ENCODE measurements at regions not wholly inside any gene's neighbourhood (a gene's known extent, or its start where the extent isn't known, plus 50 kb on each side); places are given as distances from the start of the nearest gene placed in this dataset.

DNA sequence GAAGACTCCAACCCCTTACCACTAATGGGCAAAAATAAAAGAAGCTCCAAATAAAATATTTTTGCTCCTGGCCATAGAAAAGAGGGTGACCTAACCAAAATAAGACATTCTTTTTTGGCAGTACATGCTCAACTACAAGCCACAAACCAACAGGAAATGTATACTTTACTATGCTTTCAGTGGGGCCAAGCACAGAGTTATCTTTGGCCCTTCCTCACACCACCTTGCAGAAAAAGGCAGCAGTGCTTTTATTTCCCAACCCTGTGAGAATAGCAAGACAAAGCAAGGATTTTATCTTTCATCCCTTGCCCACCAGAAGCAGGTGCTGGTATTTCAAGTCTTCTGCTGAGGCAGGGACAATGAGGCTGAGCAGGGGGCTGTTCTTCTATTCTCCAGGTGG is 1493.1 kb downstream of the CDH11 start:
- peaks cover 4% of the 10 kb centered on the region; the same call in 1 of the 2 replicates for H3K4me1 ChIP-seq (ENCODE audit: insufficient read depth, low read length)
- no peaks in the 10 kb centered on the region for H3K23me2 ChIP-seq (ENCODE audit: insufficient read length, low read depth, low read length, poor library complexity, severe bottlenecking)
- Mint-ChIP-seq H3K27ac (peak overlapping the region in 2 of 3 experiments; percentile 81 to 87; a peak in 4 of 7 replicates), H3K27me3 (ENCODE audit: low read depth) (no peaks in the 10 kb centered on the region), H3K4me3 (no peak overlapping the region), H3K9me3 (peaks cover 12 to 19% of the 10 kb centered on the region in 2 experiments), H3K4me1 (peaks cover 16 to 26% of the 10 kb centered on the region in 2 experiments), H3K36me3 (ENCODE audit: insufficient read depth in 1 of 3, low read depth in 3 of 3) (peaks cover 9 to 27% (median 10%) of the 10 kb centered on the region in 3 experiments)
- H4K8ac ChIP-seq (replicated peaks; ENCODE audit: insufficient read length, low read depth, low read length) = no peak overlapping the region
- no peaks in the 10 kb centered on the region for H3K79me2 ChIP-seq (ENCODE audit: insufficient read depth, low read length)
- H3K4ac ChIP-seq (ENCODE audit: low read depth, low read length) = no peak overlapping the region
- no peak overlapping the region for H2BK120ac ChIP-seq (ENCODE audit: low read depth, low read length, poor library complexity, severe bottlenecking)
- no peak overlapping the region for H4K91ac ChIP-seq (ENCODE audit: insufficient read length, low read depth, low read length)
- H4K20me1 ChIP-seq (ENCODE audit: control insufficient read depth, insufficient read depth, insufficient read length) = no peaks in the 10 kb centered on the region
- DNase-seq = no peak
- H4K5ac ChIP-seq (ENCODE audit: insufficient read length, low read depth, low read length) = no peak overlapping the region
- no peak overlapping the region for H2AK5ac ChIP-seq (ENCODE audit: insufficient read length, low read length)
- H3K14ac ChIP-seq (ENCODE audit: insufficient read depth, low read length) = no peak overlapping the region
- no peak overlapping the region for H3K4me2 ChIP-seq (ENCODE audit: insufficient read depth, insufficient read length, low read length)
- no peak overlapping the region for H3K23ac ChIP-seq (ENCODE audit: insufficient read length, low read depth, low read length)
- no peak overlapping the region for H3K9ac ChIP-seq (ENCODE audit: extremely low read depth, insufficient read length, low read length)
- no peak overlapping the region for H3K27ac ChIP-seq (ENCODE audit: insufficient read length, low read depth, low read length)
- no peaks in the 10 kb centered on the region for H3K27me3 ChIP-seq (ENCODE audit: insufficient read depth, low read length)
- TF ChIP-seq, protein P1, sequence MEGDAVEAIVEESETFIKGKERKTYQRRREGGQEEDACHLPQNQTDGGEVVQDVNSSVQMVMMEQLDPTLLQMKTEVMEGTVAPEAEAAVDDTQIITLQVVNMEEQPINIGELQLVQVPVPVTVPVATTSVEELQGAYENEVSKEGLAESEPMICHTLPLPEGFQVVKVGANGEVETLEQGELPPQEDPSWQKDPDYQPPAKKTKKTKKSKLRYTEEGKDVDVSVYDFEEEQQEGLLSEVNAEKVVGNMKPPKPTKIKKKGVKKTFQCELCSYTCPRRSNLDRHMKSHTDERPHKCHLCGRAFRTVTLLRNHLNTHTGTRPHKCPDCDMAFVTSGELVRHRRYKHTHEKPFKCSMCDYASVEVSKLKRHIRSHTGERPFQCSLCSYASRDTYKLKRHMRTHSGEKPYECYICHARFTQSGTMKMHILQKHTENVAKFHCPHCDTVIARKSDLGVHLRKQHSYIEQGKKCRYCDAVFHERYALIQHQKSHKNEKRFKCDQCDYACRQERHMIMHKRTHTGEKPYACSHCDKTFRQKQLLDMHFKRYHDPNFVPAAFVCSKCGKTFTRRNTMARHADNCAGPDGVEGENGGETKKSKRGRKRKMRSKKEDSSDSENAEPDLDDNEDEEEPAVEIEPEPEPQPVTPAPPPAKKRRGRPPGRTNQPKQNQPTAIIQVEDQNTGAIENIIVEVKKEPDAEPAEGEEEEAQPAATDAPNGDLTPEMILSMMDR (conservative IDR thresholded peaks at IDR 0.05) = no peak
- no peaks in the 10 kb centered on the region for H3K79me1 ChIP-seq (ENCODE audit: insufficient read depth, low read depth, low read length, poor library complexity, severe bottlenecking)
- H2AFZ ChIP-seq (ENCODE audit: low read length) = no peak overlapping the region
- no peak overlapping the region for H3K56ac ChIP-seq (ENCODE audit: insufficient read length, low read depth, low read length)
- no peaks in the 10 kb centered on the region for H3K9me3 ChIP-seq (ENCODE audit: control insufficient read depth, low read depth, low read length)
- H2BK12ac ChIP-seq (ENCODE audit: insufficient read length, low read depth, low read length) = no peak overlapping the region
- H3K18ac ChIP-seq (ENCODE audit: insufficient read length, low read depth, low read length) = no peak overlapping the region
- H2BK15ac ChIP-seq (ENCODE audit: low read depth, low read length) = no peak overlapping the region
- H2BK5ac ChIP-seq (ENCODE audit: insufficient read length, low read length) = no peak overlapping the region
- no peak overlapping the region for H3T11ph ChIP-seq (ENCODE audit: low read length)
- H2BK20ac ChIP-seq (ENCODE audit: low read depth, low read length, poor library complexity, severe bottlenecking) = no peak overlapping the region

All from H9 (cell line).